HG03439 (cell line): ENCODE measurements at regions not wholly inside any gene's neighbourhood (a gene's known extent, or its start where the extent isn't known, plus 50 kb on each side); places are given as distances from the start of the nearest gene placed in this dataset.
"Not testable (repeated sequence)": the region's sequence is repeated elsewhere in the genome, so short reads cannot be mapped to it uniquely, and the experiment has no call there.

Source experiments
- ATAC-seq: cut with Tn5 transposase; IDR thresholded peaks from one replicate; pipeline ENCODE4 v1.9.1; 2021; ENCODE audit warnings: mild to moderate bottlenecking, moderate library complexity; ENCODE audit not compliant: unreplicated experiment

DNA sequence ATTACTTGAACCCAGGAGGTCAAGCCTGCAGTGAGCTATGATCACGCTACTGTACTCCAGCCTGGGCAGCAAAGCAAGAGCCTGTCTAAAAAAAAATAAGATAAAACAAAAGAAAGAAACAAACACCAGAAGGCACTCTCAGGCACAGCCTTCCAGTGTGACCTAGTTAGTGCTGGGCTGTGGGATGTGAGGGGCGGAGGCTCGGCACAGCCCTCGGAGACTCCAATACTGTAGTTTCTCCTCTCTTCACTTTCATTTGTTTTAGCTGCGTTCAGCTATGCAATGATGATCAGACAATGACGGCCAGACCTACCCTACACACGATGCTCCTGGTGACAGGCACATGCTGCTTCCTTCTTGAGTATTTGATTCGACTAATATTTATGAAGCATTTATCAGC lies 127.7 kb downstream of the SOCS6 start:
- no peak for ATAC-seq

GRCh38 chr18:70415823-70416488 lies 127.1 kb downstream of the SOCS6 start:
- ATAC-seq = no peak

DNA sequence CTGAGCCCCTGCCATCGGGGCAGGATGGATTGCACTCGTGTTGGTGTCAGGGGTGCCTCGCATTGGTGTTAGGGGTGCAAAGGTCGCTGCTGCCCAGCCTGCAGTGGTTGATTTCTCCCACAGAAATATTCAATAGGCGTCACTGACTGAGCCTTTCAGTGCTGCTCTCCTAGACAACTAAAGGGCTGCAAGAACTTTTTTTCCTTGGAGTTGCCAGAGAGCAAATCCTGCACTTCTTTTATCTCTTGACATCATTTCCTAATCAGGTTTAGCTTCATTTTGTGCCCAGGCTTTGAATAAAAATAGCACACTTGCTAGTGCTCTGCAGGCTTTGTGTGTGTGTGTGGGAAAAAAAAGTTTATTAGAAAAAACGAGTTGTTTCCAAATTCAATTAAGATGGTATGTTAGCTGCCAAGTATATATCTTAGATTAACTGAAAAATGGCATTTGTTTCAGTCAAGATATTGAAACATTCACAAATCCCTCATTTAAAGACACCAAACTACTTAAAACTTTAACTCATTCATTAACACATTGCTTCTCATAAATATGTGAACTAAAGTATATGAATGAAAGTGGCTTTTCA lies 125.6 kb downstream of the SOCS6 start:
- ATAC-seq = no peak

DNA sequence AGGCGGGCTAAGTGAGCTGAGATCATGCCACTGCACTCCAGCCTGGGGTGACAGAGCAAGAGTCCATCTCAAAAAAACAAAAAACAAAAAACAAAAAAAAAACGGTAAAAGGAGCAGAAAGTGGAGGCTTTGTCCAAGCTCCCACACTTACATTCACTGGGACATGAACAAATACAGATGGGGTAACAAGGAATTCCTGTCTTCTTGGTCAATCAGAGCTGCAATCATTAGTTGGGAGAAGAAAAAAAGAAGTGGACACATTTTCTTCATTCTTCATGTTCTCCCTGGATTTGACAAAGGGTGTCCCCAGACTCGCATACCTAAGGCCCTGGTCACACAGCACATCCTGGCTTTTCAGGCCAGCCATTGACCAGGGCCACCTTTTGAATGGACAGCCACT lies 124.6 kb downstream of the SOCS6 start:
- no peak for ATAC-seq

DNA sequence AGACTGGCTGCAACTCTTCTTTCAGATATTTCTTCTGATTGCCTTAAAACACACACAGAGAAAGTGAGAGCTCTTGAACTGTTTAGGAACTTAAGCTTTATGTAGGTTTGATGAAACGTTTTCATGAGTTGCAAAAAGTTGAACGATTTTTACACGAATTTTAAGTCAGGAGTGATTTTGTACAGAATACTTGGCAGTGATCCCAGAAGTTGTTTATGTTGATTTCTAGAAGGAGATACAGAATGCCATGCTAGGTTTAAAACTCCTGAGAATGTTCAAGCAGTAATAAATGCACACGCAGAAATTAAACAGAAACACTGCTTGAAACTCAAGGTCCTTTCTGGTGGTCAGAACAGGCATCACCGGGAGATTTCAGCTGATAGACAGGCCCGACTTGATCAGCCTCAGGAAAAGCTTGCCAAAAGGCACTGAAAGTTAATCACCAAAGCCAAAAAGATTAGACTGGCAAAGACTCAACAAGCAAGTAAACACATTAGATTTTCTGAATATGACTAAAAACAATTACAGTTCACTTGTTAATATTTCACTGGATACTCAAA lies 123.1 kb downstream of the SOCS6 start:
- no peak for ATAC-seq

- ATAC-seq = no peak
Observed at GRCh38 chr18:70411307-70411706, 122.5 kb downstream of the SOCS6 start.

GRCh38 chr18:70405052-70405451 lies 116.2 kb downstream of the SOCS6 start:
- ATAC-seq = no peak

DNA sequence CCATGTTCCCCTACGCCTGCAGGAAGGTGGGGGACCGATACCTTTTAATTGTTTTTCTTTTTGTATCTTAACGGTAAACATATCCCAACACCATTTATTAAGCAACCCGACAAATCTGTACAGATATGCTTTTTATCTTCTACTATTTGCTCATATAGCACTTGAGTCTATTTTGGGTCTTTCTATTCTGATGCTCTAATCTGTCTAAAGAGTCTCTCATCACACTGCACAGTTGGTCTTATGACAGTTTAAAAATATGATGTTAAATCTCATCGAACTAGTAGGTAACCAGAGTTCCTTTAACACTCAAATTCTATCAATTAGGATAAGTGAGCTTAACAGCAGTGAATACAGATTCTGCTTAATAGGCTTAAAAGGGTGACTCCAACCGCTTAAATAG lies 111.6 kb downstream of the SOCS6 start:
- no peak for ATAC-seq

GRCh38 chr18:70398076-70398475 lies 109.2 kb downstream of the SOCS6 start:
- no peak for ATAC-seq

DNA sequence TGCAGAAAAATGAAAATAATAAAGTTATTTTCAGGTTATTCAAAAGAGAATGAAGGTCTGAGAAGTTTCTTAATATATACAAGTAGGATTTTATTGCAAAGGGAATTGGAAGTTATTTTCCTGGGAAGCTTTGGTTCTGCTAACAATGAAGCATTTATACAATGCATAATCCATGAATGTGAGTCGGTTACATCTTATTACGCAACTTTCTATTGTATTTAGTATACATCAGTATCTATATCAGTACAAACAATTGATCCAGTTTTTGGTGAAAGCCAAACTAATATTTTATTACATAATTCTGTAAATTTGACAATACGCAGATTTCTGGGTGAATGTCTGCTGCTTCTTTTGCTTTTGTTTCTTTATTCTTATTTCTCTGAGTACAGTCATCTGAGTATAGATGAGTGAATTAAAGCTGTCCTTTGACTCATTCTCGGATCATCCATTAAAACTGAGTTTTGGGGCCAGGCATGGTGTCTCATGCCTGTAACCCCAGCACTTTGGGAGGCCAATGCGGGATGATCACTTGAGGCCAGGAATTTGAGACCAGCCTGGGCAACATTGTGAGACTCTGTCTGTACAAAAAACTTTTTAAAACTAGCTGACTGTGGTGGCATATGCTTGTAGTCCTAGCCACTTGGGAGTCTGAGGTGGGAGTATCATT lies 108.5 kb downstream of the SOCS6 start:
- no peak for ATAC-seq

DNA sequence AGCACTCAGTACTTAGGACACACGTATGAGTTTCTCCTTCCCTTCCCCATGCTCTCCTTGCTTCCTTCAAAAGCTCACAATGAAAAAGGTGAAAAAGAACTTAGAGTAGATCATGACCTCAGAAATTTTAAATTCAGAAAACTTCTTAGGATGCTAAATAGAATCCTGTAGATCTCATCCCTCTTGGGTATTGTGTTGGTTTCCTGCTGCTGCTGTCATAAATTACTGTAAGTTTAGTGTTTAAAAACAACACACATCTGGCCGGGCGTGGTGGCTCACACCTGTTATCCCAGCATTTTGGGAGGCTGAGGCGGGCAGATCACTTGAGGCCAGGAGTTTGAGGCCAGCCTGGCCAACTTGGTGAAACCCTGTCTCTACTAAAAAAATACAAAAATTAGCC lies 106.9 kb downstream of the SOCS6 start:
- ATAC-seq = not testable (repeated sequence)

- no peak for ATAC-seq
Observed at GRCh38 chr18:70394672-70395071, 105.8 kb downstream of the SOCS6 start.

DNA sequence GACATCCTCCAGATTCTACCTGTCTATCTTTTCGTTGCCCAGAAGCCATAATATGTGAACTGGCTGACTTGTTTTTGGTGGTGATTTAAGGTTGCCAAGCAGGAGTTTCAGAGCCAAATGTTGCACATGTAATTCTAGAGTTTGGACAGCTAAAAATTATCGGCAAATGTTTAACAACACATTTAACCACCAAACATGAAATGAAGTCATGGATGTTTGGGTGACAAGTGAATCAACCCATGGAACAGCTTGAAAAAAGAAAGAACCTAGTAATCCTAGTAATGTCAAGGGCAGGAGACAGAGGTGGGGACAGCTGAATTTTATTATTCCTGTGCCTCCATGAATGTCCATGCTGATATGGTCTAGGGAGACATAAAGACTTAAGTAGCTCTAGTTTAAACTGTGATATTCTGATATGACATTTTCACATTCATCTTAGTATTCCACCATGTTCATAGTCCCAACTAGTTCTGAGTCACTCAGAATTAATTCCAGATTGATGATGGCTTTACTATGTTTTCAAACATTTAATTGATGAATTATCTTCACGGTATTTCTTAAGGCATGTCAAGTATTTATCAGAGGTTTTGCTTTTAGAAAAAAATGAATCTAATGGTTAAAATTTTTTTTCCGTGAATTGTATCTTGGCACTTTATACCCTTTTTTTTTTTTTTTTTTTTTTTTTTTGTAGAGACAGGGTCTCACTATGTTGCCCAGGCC lies 101.7 kb downstream of the SOCS6 start:
- no peak for ATAC-seq

- not testable (repeated sequence) for ATAC-seq
Observed at GRCh38 chr18:70389036-70389435, 100.2 kb downstream of the SOCS6 start.

- no peak for ATAC-seq
Observed at GRCh38 chr18:70387027-70387426, 98.2 kb downstream of the SOCS6 start.

- no peak for ATAC-seq
Observed at GRCh38 chr18:70386582-70386981, 97.7 kb downstream of the SOCS6 start.

DNA sequence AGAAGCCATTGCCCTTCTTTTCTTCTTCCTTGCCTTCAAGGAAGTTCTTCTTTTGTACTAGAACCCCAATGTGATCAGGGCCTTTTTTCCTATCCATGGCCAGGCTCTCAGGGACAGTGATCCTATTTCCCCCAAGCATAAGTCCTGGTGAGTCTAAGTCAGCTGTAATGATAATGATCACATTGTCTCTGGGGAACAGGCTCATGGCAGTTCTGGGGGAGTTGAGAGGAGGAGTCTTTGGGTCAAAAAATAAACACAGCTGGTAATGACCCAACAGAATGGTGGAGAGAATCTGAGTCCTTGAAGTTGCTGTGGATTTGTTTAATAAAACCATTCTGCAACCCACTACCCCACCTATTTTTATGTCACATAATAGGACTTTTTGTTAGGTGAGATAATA lies 96.6 kb downstream of the SOCS6 start:
- ATAC-seq = no peak

DNA sequence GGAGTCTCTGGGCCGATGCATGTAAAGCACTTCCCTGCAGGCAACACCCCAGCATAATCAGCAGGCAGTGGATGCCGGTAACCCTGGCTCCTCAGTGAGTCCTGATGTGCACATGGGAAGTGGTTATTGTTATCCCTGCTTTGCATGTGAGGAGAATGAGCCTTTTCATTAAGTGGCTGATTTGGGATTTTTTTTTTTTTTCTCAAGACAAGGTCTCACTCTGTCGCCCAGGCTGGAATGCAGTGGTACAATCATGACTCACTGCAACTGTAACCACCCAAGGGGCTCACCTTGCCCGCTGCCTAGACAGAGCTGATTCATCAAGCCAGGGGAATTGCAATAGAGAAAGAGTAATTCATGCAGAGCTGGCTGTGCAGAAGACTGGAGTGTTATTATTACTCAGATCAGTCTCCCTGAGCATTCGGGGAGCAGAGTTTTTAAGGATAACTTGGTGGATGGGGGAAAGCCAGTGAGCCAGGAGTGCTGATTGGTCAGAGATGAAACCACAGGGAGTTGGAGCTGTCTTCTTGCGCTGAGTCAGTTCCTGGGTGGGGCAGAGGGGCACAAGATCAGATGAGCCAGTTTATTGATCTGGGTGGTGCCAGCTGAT lies 95.4 kb downstream of the SOCS6 start:
- no peak for ATAC-seq

- no peak for ATAC-seq
Observed at GRCh38 chr18:70382992-70383717, 94.3 kb downstream of the SOCS6 start.

DNA sequence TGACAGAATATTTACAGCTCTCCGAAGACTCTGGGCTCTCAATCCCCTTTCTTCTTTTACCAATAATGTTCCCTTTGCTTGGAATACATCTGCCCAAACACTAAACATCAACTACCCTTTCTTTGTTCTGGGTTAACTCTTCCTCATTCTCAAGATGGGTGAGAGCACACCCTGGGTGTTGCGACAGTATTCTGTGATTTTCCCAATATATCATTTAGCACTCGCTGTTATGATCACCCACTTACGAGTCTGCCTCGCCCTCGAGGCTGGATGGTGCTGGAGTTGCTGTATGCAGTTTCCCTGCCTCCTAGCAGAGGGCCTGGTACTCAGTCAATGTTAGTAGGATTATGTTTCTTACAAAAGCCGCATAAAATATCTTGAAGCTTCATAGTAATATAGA lies 93.2 kb downstream of the SOCS6 start:
- no peak for ATAC-seq
